SK-N-SH (cell line): ENCODE measurements at regions not wholly inside any gene's neighbourhood (a gene's known extent, or its start where the extent isn't known, plus 50 kb on each side); places are given as distances from the start of the nearest gene placed in this dataset.

Source experiments
- CTCF ChIA-PET: fragments of 300-600, 350-600 bp; formaldehyde crosslinking; extraction: SDS; loops from one replicate; lab custom pipeline; 2021; lab: Yijun Ruan, JAX
- POLR2A ChIA-PET: fragments of 350-600 bp; sonication (Branson Sonifier 250); formaldehyde crosslinking; extraction: SDS; loops from one replicate; lab custom pipeline; 2020; ENCODE audit warnings: antibody characterized with exemption, inconsistent platforms; lab: Yijun Ruan, JAX
- DNase-seq: peaks from one replicate; pipeline ENCODE4 v3.0.0; 2012
- H2AFZ ChIP-seq: fragments of 200-600 bp; sonication (generic); 2 replicates; pipeline ENCODE4 v1.8.1; 2016; ENCODE audit warnings: antibody characterized with exemption, mild to moderate bottlenecking, low read depth
- H3F3A ChIP-seq: fragments of 200-600 bp; sonication (generic); replicated peaks from 2 replicates; pipeline ENCODE3; 2016; ENCODE audit warnings: antibody characterized with exemption, mild to moderate bottlenecking; ENCODE audit not compliant: insufficient read depth
- H3K27ac ChIP-seq, 2 experiments: fragments of 200-500 bp in 1 of 2; fragments of 200-600 bp in 1 of 2; sonication (Bioruptor generic) in 1 of 2; sonication (generic), shearing (Covaris generic) in 1 of 2; 2 replicates each; pipeline versions ENCODE4 v1.5.1 to v1.6.1; 2014 to 2016; ENCODE audit warnings: low read depth in 2 of 2, inconsistent platforms in 1 of 2, low read length in 1 of 2, mild to moderate bottlenecking in 1 of 2, mixed read lengths in 1 of 2
- H3K27me3 ChIP-seq: fragments of 200-600 bp; sonication (generic), shearing (Covaris generic); 2 replicates; pipeline ENCODE4 v1.6.1; 2016; ENCODE audit warnings: mixed run types; ENCODE audit not compliant: insufficient read depth
- H3K36me3 ChIP-seq, 2 experiments: fragments of 200-500 bp in 1 of 2; fragments of 200-600 bp in 1 of 2; sonication (Bioruptor generic) in 1 of 2; sonication (generic) in 1 of 2; replicated peaks in 1 of 2; 2 replicates each; pipeline versions ENCODE3 to v1.5.1; 2014 to 2016; ENCODE audit warnings: low read length in 1 of 2, mild to moderate bottlenecking in 1 of 2; ENCODE audit not compliant: insufficient read depth in 2 of 2, control insufficient read depth in 1 of 2
- H3K4me1 ChIP-seq, 2 experiments: fragments of 200-500 bp in 1 of 2; fragments of 200-600 bp in 1 of 2; sonication (Bioruptor generic) in 1 of 2; sonication (generic), shearing (Covaris generic) in 1 of 2; 2 replicates each; pipeline versions ENCODE4 v1.5.1 to v1.6.1; 2014 to 2016; ENCODE audit warnings: low read depth in 1 of 2, low read length in 1 of 2, mixed run types in 1 of 2; ENCODE audit not compliant: insufficient read depth in 2 of 2, control insufficient read depth in 1 of 2
- H3K4me2 ChIP-seq: fragments of 200-600 bp; sonication (generic), shearing (Covaris generic); 2 replicates; pipeline ENCODE4 v1.6.1; 2017; ENCODE audit warnings: mixed run types
- H3K4me3 ChIP-seq, 2 experiments: fragments of 200-500 bp in 1 of 2; fragments of 200-600 bp in 1 of 2; sonication (Bioruptor generic) in 1 of 2; sonication (generic), shearing (Covaris generic) in 1 of 2; 2 replicates each; pipeline versions ENCODE4 v1.5.1 to v1.8.1; 2014 to 2016; ENCODE audit warnings: low read depth in 2 of 2, inconsistent platforms in 1 of 2, low read length in 1 of 2, mild to moderate bottlenecking in 1 of 2, mixed read lengths in 1 of 2, moderate library complexity in 1 of 2
- H3K79me2 ChIP-seq: fragments of 200-600 bp; sonication (generic); 2 replicates; pipeline ENCODE4 v1.8.1; 2017; ENCODE audit warnings: mild to moderate bottlenecking; ENCODE audit not compliant: insufficient read depth
- H3K9ac ChIP-seq: fragments of 200-600 bp; sonication (generic); 2 replicates; pipeline ENCODE4 v1.6.1; 2017; ENCODE audit warnings: mixed run types
- H3K9me2 ChIP-seq: fragments of 200-600 bp; sonication (generic); 2 replicates; pipeline ENCODE4 v1.6.1; 2017; ENCODE audit warnings: mixed run types
- H3K9me3 ChIP-seq: fragments of 200-600 bp; sonication (generic); 2 replicates; pipeline ENCODE4 v1.6.1; 2017; ENCODE audit warnings: mixed run types, mild to moderate bottlenecking, moderate library complexity
- H4K20me1 ChIP-seq: fragments of 200-600 bp; sonication (generic); 2 replicates; pipeline ENCODE4 v1.6.1; 2017; ENCODE audit warnings: mild to moderate bottlenecking, mixed run types; ENCODE audit not compliant: insufficient read depth
- CHD2 ChIP-seq: fragments of 150-350 bp; IDR thresholded peaks from 2 replicates; pipeline ENCODE4 v1.6.1; 2018; ENCODE audit warnings: low read length; ENCODE audit not compliant: partially characterized antibody
- CTCF ChIP-seq: fragments of 200-600 bp; sonication (generic); IDR thresholded peaks from 2 replicates; pipeline ENCODE4 v1.6.1; 2017; ENCODE audit warnings: antibody characterized with exemption, mild to moderate bottlenecking, moderate library complexity
- ELF1 ChIP-seq: IDR thresholded peaks from 2 replicates; pipeline ENCODE4 v1.4.0; 2012
- EZH2phosphoT487 ChIP-seq: fragments of 200-600 bp; sonication (generic); IDR thresholded peaks from 2 replicates; pipeline ENCODE4 v1.6.1; 2017; ENCODE audit warnings: low read depth, mixed run types, mild to moderate bottlenecking, antibody characterized with exemption, moderate library complexity, borderline replicate concordance
- FOSL2 ChIP-seq: IDR thresholded peaks from 2 replicates; pipeline ENCODE4 v1.4.0; 2012; ENCODE audit warnings: low read depth, mild to moderate bottlenecking, moderate library complexity, borderline replicate concordance
- FOXJ3 ChIP-seq: sonication (generic); formaldehyde crosslinking; IDR thresholded peaks from 2 replicates; pipeline ENCODE4 v1.5.1; 2020; ENCODE audit warnings: mild to moderate bottlenecking, missing genetic modification reagents
- GABPA ChIP-seq: IDR thresholded peaks from 2 replicates; pipeline ENCODE4 v1.4.0; 2012; ENCODE audit warnings: low read depth, mild to moderate bottlenecking
- IRF3 ChIP-seq: fragments of 150-350 bp; IDR thresholded peaks from 2 replicates; pipeline ENCODE4 v1.6.1; 2016; ENCODE audit warnings: mild to moderate bottlenecking, low read depth, low read length
- JUND ChIP-seq: IDR thresholded peaks from 2 replicates; pipeline ENCODE4 v1.4.0; 2012
- NFIC ChIP-seq: IDR thresholded peaks from 2 replicates; pipeline ENCODE4 v1.4.0; 2012; ENCODE audit warnings: borderline replicate concordance
- PBX3 ChIP-seq: IDR thresholded peaks from 2 replicates; pipeline ENCODE4; 2012
- YY1 ChIP-seq: IDR thresholded peaks from 2 replicates; pipeline ENCODE4 v1.4.0; 2012; ENCODE audit warnings: low read depth, mild to moderate bottlenecking
- WGBS: methylation state at CpG from one replicate; pipeline ENCODE4 v1.1.6; 2017; ENCODE audit warnings: low lambda C conversion rate; 5-methylcytosine and 5-hydroxymethylcytosine counted together
- TF ChIP-seq, protein P1 (sequence below): fragments of 150-350 bp; IDR thresholded peaks from 2 replicates; pipeline ENCODE4 v1.6.1; 2017; ENCODE audit warnings: antibody characterized with exemption, low read length, low read depth, borderline replicate concordance
- TF ChIP-seq, protein P2 (sequence below): IDR thresholded peaks from 2 replicates; pipeline ENCODE4 v1.6.1; 2012; ENCODE audit warnings: mild to moderate bottlenecking, low read depth, low read length, moderate library complexity

- ChIA-PET POLR2A (no interaction called here), CTCF (no interaction called here)
- H3K9me2 ChIP-seq, result no peaks in the 10 kb centered on the region
- H3K4me3 ChIP-seq, result no peak overlapping the region
- no peak overlapping the region for H3K27ac ChIP-seq
- no peaks in the 10 kb centered on the region for H3K36me3 ChIP-seq
- 95% methylated on average over 10 of the region's 16 CpGs for WGBS
- H3K4me1 ChIP-seq, result peaks cover under 1 to 12% of the 10 kb centered on the region in 2 experiments; a peak in 3 of 4 replicates
- H3F3A ChIP-seq, result peaks cover 24% of the 10 kb centered on the region
- no peaks in the 10 kb centered on the region for H3K9me3 ChIP-seq
- H3K79me2 ChIP-seq, result no peaks in the 10 kb centered on the region
- H3K9ac ChIP-seq, result no peak overlapping the region
- H3K27me3 ChIP-seq, result no peaks in the 10 kb centered on the region
- no peak overlapping the region for H3K4me2 ChIP-seq
- no peak overlapping the region for H2AFZ ChIP-seq
- H4K20me1 ChIP-seq, result no peaks in the 10 kb centered on the region
- no peak for DNase-seq
- TF ChIP-seq JUND (no peak), EZH2phosphoT487 (no peak), PBX3 (no peak), FOXJ3 (CRISPR knock-in tag) (no peak), CTCF (no peak), FOSL2 (no peak), YY1 (no peak), IRF3 (no peak), CHD2 (no peak), ELF1 (no peak), NFIC (no peak), GABPA (no peak)
- TF ChIP-seq, protein P1, sequence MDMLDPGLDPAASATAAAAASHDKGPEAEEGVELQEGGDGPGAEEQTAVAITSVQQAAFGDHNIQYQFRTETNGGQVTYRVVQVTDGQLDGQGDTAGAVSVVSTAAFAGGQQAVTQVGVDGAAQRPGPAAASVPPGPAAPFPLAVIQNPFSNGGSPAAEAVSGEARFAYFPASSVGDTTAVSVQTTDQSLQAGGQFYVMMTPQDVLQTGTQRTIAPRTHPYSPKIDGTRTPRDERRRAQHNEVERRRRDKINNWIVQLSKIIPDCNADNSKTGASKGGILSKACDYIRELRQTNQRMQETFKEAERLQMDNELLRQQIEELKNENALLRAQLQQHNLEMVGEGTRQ, result no peak
- TF ChIP-seq, protein P2, sequence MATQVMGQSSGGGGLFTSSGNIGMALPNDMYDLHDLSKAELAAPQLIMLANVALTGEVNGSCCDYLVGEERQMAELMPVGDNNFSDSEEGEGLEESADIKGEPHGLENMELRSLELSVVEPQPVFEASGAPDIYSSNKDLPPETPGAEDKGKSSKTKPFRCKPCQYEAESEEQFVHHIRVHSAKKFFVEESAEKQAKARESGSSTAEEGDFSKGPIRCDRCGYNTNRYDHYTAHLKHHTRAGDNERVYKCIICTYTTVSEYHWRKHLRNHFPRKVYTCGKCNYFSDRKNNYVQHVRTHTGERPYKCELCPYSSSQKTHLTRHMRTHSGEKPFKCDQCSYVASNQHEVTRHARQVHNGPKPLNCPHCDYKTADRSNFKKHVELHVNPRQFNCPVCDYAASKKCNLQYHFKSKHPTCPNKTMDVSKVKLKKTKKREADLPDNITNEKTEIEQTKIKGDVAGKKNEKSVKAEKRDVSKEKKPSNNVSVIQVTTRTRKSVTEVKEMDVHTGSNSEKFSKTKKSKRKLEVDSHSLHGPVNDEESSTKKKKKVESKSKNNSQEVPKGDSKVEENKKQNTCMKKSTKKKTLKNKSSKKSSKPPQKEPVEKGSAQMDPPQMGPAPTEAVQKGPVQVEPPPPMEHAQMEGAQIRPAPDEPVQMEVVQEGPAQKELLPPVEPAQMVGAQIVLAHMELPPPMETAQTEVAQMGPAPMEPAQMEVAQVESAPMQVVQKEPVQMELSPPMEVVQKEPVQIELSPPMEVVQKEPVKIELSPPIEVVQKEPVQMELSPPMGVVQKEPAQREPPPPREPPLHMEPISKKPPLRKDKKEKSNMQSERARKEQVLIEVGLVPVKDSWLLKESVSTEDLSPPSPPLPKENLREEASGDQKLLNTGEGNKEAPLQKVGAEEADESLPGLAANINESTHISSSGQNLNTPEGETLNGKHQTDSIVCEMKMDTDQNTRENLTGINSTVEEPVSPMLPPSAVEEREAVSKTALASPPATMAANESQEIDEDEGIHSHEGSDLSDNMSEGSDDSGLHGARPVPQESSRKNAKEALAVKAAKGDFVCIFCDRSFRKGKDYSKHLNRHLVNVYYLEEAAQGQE, result no peak
Measured at GRCh38 chr10:33036670-33037069, 78.6 kb upstream of the ITGB1 start.
